Endothelial cell of umbilical vein (primary cell): ENCODE measurements at regions not wholly inside any gene's neighbourhood (a gene's known extent, or its start where the extent isn't known, plus 50 kb on each side); places are given as distances from the start of the nearest gene placed in this dataset.

Experiments used
- EZH2 ChIP-seq: IDR thresholded peaks from 2 replicates; pipeline ENCODE4 v1.6.1; 2012; ENCODE audit warnings: borderline replicate concordance, low read depth, mild to moderate bottlenecking, moderate library complexity, low read length, inconsistent platforms; ENCODE audit not compliant: severe bottlenecking
- FOS ChIP-seq: IDR thresholded peaks from 2 replicates; pipeline ENCODE4 v1.6.1; 2011; ENCODE audit warnings: mild to moderate bottlenecking, low read length, moderate library complexity, borderline replicate concordance; ENCODE audit not compliant: insufficient read depth
- GATA2 ChIP-seq: IDR thresholded peaks from 2 replicates; pipeline ENCODE4 v1.7.0; 2011; ENCODE audit warnings: low read depth, mild to moderate bottlenecking, moderate library complexity, mixed read lengths, low read length; ENCODE audit not compliant: insufficient read length, insufficient read depth
- MYC ChIP-seq: IDR thresholded peaks from one replicate; pipeline ENCODE4 v1.6.1; 2011; ENCODE audit warnings: mild to moderate bottlenecking, low read depth, low read length
- POLR2A ChIP-seq: IDR thresholded peaks from 2 replicates; pipeline ENCODE4 v1.6.1; 2012; ENCODE audit warnings: low read depth, mild to moderate bottlenecking, control low read depth, low read length
- POLR2AphosphoS5 ChIP-seq: IDR thresholded peaks from 2 replicates; pipeline ENCODE4 v1.6.1; 2012; ENCODE audit warnings: low read depth, mild to moderate bottlenecking, control low read depth, low read length, moderate library complexity; ENCODE audit not compliant: insufficient read depth
- TF ChIP-seq, protein P1 (sequence below), 2 donors: IDR thresholded peaks; 1 replicate in 1 of 2; 2 replicates in 1 of 2; pipeline ENCODE4 v1.5.1; 2011; ENCODE audit warnings: low read length in 2 of 2, mild to moderate bottlenecking in 2 of 2, moderate library complexity in 2 of 2, control low read depth in 1 of 2, inconsistent platforms in 1 of 2, low read depth in 1 of 2; ENCODE audit not compliant: insufficient read depth in 1 of 2; ENCODE audit errors: extremely low read depth in 1 of 2
- TF ChIP-seq, protein P2 (sequence below): IDR thresholded peaks from 2 replicates; pipeline ENCODE4 v1.6.1; 2011; ENCODE audit not compliant: insufficient read depth, insufficient read length

DNA sequence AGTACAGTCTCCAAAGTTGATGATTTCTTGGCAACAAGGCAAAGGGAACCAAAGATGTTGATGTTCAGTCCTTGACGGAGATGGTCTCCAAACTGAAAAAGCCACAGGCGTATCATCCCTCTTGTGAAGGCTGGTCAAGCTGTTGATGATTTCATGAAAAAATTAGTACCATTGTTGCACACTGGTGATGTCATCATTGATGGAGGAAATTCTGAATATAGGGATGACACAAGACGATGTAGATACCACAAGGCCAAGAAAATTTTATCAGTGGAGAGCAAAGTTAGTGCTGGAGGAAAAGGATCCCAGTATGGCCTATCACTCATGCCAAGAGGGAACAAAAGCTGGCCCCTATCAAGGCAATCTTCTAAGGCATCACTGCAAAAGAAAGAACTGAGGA is 88.7 kb upstream of the KRR1 start:
- TF ChIP-seq POLR2A (no peak), POLR2AphosphoS5 (no peak), EZH2 (no peak), FOS (no peak), GATA2 (no peak), MYC (no peak)
- TF ChIP-seq, protein P1, sequence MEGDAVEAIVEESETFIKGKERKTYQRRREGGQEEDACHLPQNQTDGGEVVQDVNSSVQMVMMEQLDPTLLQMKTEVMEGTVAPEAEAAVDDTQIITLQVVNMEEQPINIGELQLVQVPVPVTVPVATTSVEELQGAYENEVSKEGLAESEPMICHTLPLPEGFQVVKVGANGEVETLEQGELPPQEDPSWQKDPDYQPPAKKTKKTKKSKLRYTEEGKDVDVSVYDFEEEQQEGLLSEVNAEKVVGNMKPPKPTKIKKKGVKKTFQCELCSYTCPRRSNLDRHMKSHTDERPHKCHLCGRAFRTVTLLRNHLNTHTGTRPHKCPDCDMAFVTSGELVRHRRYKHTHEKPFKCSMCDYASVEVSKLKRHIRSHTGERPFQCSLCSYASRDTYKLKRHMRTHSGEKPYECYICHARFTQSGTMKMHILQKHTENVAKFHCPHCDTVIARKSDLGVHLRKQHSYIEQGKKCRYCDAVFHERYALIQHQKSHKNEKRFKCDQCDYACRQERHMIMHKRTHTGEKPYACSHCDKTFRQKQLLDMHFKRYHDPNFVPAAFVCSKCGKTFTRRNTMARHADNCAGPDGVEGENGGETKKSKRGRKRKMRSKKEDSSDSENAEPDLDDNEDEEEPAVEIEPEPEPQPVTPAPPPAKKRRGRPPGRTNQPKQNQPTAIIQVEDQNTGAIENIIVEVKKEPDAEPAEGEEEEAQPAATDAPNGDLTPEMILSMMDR (IDR thresholded peaks at IDR 0.05; ENCODE audit: extremely low read depth in 1 of 2, insufficient read depth in 1 of 2, low read depth in 1 of 2, low read length in 2 of 2) = no peak
- TF ChIP-seq, protein P2, sequence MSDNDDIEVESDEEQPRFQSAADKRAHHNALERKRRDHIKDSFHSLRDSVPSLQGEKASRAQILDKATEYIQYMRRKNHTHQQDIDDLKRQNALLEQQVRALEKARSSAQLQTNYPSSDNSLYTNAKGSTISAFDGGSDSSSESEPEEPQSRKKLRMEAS = no peak
